ENCODE measurements at regions not wholly inside any gene's neighbourhood (a gene's known extent, or its start where the extent isn't known, plus 50 kb on each side); places are given as distances from the start of the nearest gene placed in this dataset.

GRCh38 chr3:102974333-102974732, 539.5 kb downstream of the ZPLD1 start:
- TF ChIP-seq CTCF (IDR thresholded peaks at IDR 0.05; ENCODE audit: low read length) = no peak
- no peak for TF ChIP-seq EZH2 (optimal IDR thresholded peaks at IDR 0.05; ENCODE audit: low read depth, low read length)

All from MM.1S (cell line).